Frontal cortex (tissue), 3 donors: ENCODE measurements at regions not wholly inside any gene's neighbourhood (a gene's known extent, or its start where the extent isn't known, plus 50 kb on each side); places are given as distances from the start of the nearest gene placed in this dataset.
"Not testable (repeated sequence)": the region's sequence is repeated elsewhere in the genome, so short reads cannot be mapped to it uniquely, and the experiment has no call there.

ENCODE experiments used
- DNase-seq, 2 donors: peaks; one replicate each; pipeline ENCODE4 v3.0.0; 2012; ENCODE audit warnings: low spot score in 2 of 2
- FAIRE-seq: peaks from 2 replicates; lab custom pipeline; 2012; peaks lifted over from hg19 to GRCh38; lab: Jason Lieb, UNC
- donor health status: control.
- donor health status: control.
- donor health status: control.

DNA sequence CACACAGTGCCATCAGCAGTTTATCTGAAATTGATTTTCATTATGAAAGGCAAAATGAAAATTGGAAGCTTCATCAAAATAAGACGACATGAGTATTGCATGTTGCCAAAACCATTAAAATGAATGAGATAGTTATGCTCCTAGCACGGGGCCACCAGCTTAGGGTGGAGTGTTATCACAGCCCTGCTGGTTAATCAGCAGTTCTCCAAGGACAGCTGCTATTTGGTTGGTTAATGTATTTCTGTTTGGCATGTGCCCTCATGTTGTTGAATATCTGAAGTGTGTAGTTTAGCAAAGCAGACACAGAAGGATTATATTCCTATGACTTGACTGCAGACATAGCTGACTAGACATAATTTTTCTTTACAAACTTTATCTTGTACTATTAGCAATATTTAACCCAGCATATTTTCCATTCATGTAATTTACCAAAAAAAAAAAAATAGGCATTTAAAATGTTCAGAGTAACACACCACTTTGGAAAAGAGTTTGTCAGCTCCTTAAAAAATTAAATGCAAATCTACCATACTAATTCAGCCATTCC, 98.6 kb upstream of the PIK3R1 start:
- FAIRE-seq, result no peak
- no peak for DNase-seq

GRCh38 chr5:68116408-68116807, 99.1 kb upstream of the PIK3R1 start:
- FAIRE-seq (no peak), DNase-seq (no peak)

- no peak for FAIRE-seq
Observed at GRCh38 chr5:68115584-68115983, 100.0 kb upstream of the PIK3R1 start.

DNA sequence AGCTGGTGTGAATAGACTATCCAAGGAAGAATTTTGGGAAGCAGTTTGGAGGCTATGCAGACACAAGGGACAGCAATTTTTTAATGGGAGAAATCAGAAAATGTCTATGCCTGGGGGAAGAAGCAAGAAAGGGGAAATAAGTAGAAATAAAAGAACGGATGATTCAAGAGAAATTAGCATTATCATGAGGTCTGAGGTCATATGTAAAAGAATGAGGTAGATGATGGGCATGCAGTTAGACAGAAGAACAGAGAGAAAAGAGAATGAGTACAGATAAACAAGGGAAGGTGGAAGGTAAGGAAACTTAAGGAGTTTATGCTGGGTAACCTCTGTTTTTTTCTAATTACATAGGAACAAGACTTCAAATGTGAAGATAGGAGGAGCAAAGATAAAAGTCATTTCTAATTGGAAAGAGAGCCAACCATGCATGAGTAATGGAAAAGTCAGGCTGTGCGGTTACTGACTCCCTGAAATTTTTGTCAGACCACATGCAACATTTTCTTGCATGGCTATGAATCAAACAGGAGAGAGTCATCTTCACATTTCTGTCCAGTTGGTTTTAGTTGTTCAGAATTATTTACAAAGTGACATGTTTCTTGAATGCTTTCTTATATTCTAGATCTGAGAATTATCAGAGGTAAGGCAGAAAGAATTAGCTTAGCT, 101.0 kb upstream of the PIK3R1 start:
- DNase-seq, result no peak
- FAIRE-seq, result no peak

More at GRCh38 chr5:68115584-68115983, 100.0 kb upstream of the PIK3R1 start:
- no peak for DNase-seq

DNA sequence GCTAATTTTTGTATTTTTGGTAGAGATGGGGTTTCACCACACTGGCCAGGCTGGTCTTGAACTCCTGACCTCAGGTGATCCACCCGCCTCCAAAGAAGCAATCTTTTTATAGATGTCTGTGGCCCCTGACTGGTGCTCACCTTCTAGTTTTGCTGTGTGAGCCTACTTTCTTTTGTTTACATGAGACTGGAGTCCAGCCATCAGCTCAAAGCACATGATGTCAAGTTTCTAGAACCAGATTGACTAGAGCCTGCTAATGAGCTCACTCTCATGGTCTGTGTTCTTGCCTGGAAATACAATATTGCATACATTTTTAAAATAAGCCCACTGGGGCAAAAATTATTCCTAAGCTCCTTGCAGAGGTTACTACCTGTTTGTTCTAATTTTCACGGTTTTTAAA, 102.9 kb upstream of the PIK3R1 start:
- DNase-seq (no peak), FAIRE-seq (no peak)

DNA sequence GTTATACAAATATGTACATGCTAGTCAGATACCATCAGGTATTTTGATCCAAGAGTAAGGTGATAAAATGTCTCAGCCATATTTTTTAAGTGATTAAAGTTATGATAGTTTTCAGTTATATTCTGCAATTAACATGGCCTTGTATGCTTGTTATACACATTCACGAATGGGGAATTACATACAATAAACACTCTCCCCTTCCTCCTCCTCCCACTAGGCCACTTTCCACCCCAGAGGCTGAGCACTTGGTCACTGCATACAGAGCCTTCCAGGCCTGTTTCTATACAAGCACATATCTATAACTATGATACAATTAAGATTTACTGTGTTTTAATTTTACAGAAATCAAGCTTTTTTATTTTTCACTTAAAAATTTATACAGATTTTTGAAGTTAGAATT, 104.7 kb upstream of the PIK3R1 start:
- FAIRE-seq (peak; percentile 15), DNase-seq (no peak)

- DNase-seq (no peak), FAIRE-seq (no peak)
Observed at GRCh38 chr5:68110264-68110663, 105.3 kb upstream of the PIK3R1 start.

DNA sequence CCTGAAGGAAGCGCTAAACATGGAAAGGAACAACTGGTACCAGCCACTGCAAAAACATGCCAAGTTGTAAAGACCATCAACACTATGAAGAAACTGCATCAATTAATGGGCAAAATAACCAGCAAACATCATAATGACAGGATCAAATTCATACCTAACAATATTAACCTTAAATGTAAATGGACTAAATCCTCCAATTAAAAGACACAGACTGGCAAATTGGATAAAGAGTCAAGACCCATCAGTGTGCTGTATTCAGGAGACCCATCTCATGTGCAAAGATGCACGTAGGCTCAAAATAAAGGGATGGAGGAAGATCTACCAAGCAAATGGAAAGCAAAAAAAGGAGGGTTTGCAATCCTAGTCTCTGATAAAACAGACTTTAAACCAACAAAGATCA, 111.3 kb upstream of the PIK3R1 start:
- not testable (repeated sequence) for FAIRE-seq, DNase-seq

GRCh38 chr5:68103297-68103696, 112.3 kb upstream of the PIK3R1 start:
- not testable (repeated sequence) for FAIRE-seq, DNase-seq

DNA sequence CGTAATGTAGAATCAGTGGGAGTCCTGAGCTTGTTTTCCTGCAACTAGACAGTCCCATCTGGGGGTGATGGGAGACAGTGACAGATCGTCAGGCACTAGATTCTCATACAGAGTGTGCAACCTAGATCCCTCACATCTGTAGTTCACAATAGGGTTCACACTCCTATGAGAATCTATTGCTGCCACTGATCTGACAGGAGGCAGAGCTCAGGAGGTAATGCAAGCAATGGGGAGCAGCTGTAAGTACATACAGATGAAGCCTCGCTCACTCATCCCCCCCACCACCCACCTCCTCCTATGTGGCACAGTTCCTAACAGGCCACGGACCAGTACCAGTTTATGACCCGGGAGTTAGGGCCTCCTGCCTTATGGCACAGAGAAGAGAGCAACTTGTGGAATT, 116.2 kb upstream of the PIK3R1 start:
- DNase-seq (no peak), FAIRE-seq (no peak)

- no peak for FAIRE-seq
- DNase-seq, result no peak
Observed at GRCh38 chr5:68093455-68094159, 121.9 kb upstream of the PIK3R1 start.

- no peak for FAIRE-seq
- no peak for DNase-seq
Observed at GRCh38 chr5:68088302-68088701, 127.3 kb upstream of the PIK3R1 start.

- no peak for FAIRE-seq
- no peak for DNase-seq
Observed at GRCh38 chr5:68087866-68088265, 127.7 kb upstream of the PIK3R1 start.

GRCh38 chr5:68086857-68087256, 128.7 kb upstream of the PIK3R1 start:
- DNase-seq (peak in 1 of 2 donors; percentile 10), FAIRE-seq (no peak)

GRCh38 chr5:68086439-68086838, 129.1 kb upstream of the PIK3R1 start:
- no peak for FAIRE-seq
- DNase-seq, result no peak

DNA sequence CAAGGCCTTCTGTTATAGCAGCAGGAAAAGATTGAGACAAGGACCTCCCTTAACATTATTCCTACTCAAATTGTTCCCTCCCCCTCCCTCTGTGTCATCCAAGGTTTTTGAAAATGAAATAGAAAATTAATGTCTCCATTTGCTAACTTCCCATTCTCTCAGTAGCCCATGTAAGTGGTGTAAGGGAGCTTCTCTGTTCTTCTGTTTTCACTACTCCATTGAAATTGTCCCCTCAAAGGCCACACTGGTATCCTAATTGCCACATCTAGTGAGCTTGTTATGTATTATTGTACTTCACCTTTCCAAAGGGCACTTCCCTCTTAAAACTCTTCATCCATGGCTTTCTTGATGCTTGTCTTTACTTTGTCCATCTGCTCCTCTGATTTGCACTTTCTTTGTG, 131.2 kb upstream of the PIK3R1 start:
- DNase-seq, result no peak
- FAIRE-seq, result no peak

GRCh38 chr5:68080282-68081050, 135.1 kb upstream of the PIK3R1 start:
- DNase-seq (no peak), FAIRE-seq (no peak)

DNA sequence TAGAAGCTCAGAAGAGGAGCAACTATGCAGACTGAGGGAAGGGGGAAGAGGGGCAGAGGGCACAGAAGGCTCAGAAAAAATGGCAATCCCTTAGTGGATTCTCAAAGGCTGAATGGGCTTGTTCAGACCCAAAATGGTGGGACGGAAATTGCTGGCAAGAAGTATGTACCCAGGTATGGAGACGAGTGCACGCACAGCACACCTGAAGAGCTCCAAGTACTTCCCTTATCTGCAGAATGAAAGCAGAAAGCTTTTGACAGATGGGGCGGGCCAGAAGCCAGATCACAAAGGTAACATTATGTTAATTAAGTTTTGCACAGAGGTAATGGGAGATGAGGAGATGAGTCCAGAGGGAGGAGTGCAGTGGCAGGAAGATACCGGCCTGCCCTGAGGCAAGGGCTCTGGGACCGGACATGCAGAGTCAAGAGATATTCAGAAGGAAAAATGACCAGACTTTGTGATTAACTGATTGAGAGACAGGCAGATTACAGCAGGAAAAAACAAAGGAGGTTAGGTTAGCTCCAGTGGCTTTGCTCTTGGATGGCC, 138.1 kb upstream of the PIK3R1 start:
- no peak for FAIRE-seq
- no peak for DNase-seq

- no peak for FAIRE-seq
Observed at GRCh38 chr5:68074633-68075032, 140.9 kb upstream of the PIK3R1 start.

GRCh38 chr5:68074048-68074632, 141.4 kb upstream of the PIK3R1 start:
- DNase-seq (no peak), FAIRE-seq (no peak)

More at GRCh38 chr5:68074633-68075032, 140.9 kb upstream of the PIK3R1 start:
- no peak for DNase-seq
